ENCODE measurements at regions not wholly inside any gene's neighbourhood (a gene's known extent, or its start where the extent isn't known, plus 50 kb on each side); places are given as distances from the start of the nearest gene placed in this dataset.
"Not testable (repeated sequence)": the region's sequence is repeated elsewhere in the genome, so short reads cannot be mapped to it uniquely, and the experiment has no call there.

DNA sequence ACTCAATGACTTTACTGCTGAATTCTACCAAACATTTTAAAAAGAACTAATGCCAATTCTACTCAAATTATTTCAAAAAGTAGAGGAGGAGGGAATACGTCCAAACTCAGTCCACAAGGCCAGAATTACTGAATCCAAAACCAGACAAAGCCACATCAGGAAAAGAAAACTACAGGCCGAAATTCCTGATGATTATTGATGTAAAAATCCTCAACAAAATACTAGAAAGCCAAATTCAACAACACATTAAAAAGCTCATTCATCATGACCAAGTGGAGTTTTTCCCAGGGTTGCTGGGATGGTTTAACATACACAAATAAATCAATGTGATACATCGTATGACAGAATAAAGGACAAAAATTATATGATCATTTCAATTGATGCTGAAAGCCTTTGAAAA is 103.9 kb upstream of the UBE2E3 start:
- in situ Hi-C loops (cut with MboI; ENCODE audit: low pct_unique_long_range_greater_than_20kb, low sequenced_read_pairs, unreplicated experiment): no loop called here
- DNase-seq (ENCODE audit: low spot score): no peak
- TF ChIP-seq, protein P1, sequence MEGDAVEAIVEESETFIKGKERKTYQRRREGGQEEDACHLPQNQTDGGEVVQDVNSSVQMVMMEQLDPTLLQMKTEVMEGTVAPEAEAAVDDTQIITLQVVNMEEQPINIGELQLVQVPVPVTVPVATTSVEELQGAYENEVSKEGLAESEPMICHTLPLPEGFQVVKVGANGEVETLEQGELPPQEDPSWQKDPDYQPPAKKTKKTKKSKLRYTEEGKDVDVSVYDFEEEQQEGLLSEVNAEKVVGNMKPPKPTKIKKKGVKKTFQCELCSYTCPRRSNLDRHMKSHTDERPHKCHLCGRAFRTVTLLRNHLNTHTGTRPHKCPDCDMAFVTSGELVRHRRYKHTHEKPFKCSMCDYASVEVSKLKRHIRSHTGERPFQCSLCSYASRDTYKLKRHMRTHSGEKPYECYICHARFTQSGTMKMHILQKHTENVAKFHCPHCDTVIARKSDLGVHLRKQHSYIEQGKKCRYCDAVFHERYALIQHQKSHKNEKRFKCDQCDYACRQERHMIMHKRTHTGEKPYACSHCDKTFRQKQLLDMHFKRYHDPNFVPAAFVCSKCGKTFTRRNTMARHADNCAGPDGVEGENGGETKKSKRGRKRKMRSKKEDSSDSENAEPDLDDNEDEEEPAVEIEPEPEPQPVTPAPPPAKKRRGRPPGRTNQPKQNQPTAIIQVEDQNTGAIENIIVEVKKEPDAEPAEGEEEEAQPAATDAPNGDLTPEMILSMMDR (IDR thresholded peaks at IDR 0.05; ENCODE audit: extremely low read depth, insufficient read depth, missing control alignments): no peak

DNA sequence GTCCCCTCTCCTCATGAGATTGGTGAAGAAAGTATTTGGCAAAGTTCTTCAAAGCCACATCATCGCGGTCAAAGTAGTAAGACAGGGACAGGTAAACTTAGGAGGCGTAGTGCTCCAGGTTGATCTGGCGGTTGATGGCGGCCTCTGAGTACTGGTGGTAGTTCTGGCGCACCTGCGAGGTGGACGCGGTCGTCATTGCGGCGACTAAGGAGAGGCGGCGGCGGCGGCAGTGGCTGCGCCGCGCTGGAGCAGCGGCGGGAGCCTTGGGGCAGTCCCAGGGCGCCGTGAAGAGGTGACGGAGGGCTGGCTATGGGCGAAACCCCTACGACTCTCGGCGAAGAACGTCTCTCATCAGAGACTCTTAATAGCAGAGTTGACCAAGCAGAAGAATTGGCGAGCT is 107.2 kb upstream of the UBE2E3 start:
- TF ChIP-seq, protein P1 (IDR thresholded peaks at IDR 0.05; ENCODE audit: extremely low read depth, insufficient read depth, missing control alignments): no peak
- in situ Hi-C loops (cut with MboI; ENCODE audit: low pct_unique_long_range_greater_than_20kb, low sequenced_read_pairs, unreplicated experiment): no loop called here
- DNase-seq (ENCODE audit: low spot score): no peak

DNA sequence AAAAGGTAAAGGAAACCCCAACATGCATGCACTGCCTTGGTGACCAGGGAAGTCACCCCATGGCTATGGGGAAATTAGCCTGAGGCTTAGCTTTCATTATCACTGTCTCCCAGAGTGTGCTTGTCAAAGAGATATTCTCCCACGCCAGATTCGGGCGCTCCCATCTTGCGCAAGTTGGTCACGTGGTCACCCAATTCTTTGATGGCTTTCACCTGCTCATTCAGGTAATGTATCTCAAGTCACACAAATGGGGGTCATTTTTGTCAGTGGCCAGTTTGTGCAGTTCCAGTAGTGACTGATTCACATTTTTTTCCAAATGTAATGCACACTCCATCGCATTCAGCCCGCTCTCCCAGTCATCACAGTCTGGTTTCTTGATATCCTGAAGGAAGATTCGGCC is 107.6 kb upstream of the UBE2E3 start:
- in situ Hi-C loops (cut with MboI; ENCODE audit: low pct_unique_long_range_greater_than_20kb, low sequenced_read_pairs, unreplicated experiment): not testable (repeated sequence)

DNA sequence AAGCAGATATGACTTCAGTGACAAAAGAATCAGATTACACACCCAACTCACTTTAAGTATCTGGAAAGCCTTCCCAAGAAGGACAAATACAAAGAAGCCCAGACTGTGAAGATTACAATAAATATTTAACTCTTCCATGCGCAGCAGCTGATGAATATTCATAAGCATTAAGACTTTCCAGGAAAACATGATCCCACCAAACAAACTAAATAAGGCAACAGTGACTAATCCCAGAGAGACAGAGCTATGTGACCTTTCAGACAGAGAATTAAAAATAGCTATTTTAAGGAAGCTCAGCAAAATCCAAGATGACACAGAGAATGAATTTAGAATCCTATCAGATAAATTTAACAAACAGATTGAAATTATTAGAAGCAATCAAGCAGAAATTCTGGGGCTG is 108.2 kb upstream of the UBE2E3 start:
- no peak for DNase-seq (ENCODE audit: low spot score)
- TF ChIP-seq, protein P1 (IDR thresholded peaks at IDR 0.05; ENCODE audit: extremely low read depth, insufficient read depth, missing control alignments): no peak
- in situ Hi-C loops (cut with MboI; ENCODE audit: low pct_unique_long_range_greater_than_20kb, low sequenced_read_pairs, unreplicated experiment): no loop called here

More for the DNA sequence above, 107.6 kb upstream of the UBE2E3 start:
- DNase-seq (ENCODE audit: low spot score): not testable (repeated sequence)

DNA sequence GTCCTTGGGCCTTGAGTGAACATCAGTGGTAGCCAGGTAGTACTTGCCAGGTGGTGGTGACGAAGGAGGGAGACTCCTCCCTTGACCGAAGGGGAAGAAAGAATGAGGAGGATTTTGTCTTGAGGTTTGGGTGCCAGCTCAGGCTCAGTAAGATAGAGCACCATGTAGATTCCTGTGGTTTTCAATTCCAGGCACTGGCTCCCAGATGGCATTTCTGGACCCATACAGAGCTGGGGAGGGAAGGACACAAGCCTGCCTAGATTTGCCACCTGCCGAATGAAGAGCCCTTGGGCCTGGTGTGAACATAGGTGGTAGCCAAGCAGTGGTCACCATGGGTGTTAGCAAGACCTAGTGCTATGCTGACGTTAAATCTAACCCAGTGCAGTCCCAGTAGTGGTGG is 108.8 kb upstream of the UBE2E3 start:
- TF ChIP-seq, protein P1 (IDR thresholded peaks at IDR 0.05; ENCODE audit: extremely low read depth, insufficient read depth, missing control alignments): no peak
- in situ Hi-C loops (cut with MboI; ENCODE audit: low pct_unique_long_range_greater_than_20kb, low sequenced_read_pairs, unreplicated experiment): no loop called here
- no peak for DNase-seq (ENCODE audit: low spot score)

DNA sequence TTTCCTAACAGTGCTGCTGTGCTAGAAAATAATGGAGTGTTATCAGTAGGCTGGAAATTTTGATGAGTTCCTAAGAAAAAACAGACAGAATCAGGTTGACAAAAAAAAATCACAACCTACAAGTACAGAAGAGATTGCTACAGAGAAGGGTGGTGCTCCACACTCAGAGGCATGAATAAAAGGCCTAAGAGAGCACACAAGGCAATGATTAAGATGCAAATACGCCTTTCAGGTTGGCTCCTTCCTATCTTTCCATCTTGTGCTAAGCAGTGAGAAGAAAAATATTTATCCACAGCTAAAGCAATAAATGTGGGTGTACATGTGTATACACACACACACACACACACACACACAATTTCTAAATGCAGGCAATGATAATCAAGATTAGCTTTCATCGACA is 130.6 kb upstream of the UBE2E3 start:
- in situ Hi-C loops (cut with MboI; ENCODE audit: low pct_unique_long_range_greater_than_20kb, low sequenced_read_pairs, unreplicated experiment): no loop called here
- DNase-seq (ENCODE audit: low spot score): no peak
- TF ChIP-seq, protein P1 (IDR thresholded peaks at IDR 0.05; ENCODE audit: extremely low read depth, insufficient read depth, missing control alignments): no peak

DNA sequence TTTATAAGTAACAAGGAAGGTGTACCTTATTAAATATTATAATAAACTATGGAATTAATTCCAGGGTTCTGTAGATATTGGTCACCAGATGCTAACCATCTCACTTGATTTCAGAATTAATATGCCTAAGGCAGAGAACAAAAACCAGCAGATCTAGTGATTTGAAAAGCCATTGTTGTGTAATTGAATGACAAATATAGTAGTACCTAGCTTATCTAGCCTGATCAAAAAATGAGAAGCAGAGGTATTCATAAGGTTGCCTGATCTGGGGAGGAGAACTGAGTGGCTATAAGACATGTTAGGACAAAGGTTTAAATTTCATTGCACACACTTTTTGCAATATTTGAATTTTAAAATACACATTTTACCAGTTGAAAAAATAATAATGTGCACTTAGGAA is 132.0 kb upstream of the UBE2E3 start:
- no peak for DNase-seq (ENCODE audit: low spot score)
- TF ChIP-seq, protein P1 (IDR thresholded peaks at IDR 0.05; ENCODE audit: extremely low read depth, insufficient read depth, missing control alignments): no peak
- in situ Hi-C loops (cut with MboI; ENCODE audit: low pct_unique_long_range_greater_than_20kb, low sequenced_read_pairs, unreplicated experiment): no loop called here
